ENCODE measurements at regions not wholly inside any gene's neighbourhood (a gene's known extent, or its start where the extent isn't known, plus 50 kb on each side); places are given as distances from the start of the nearest gene placed in this dataset.
"Not testable (repeated sequence)": the region's sequence is repeated elsewhere in the genome, so short reads cannot be mapped to it uniquely, and the experiment has no call there.

DNA sequence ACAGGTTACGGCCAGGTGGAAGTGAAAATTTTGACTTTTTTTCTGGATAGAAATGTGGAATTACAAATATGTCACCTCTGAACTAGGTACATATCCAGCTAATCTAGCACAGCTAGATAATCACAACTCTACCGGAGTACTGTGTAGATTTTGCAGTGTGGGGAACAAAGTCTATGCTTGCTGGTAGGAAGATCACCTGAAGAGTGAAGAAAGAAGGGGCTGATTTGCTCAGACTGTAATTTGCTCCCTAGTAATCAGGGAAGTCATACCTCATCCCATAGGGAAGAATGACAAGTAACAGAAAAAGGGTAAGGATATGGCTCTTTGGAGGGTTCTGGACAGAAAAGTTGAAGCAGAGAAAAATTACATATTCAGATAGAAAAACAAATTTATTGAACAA, 319.6 kb upstream of the TMPRSS15 start:
- no peak for DNase-seq

DNA sequence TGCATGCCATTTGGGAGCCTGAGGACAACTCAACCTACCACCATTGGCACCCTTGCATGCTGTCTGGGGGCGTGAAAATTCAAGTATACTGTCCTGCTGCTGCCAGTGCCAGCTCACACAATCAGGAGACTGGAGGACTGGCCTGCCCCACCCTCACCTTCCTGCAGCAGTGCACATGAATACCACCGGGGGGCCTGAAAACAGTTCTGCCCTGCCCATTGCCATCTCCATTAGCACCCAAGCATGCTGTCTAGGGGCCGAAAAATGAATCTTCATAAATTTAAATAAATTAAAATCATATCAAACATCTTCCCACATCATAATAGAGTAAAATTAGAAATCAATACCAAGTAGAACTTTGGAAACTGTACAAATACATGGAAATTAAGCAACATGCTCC, 322.1 kb upstream of the TMPRSS15 start:
- DNase-seq = no peak

DNA sequence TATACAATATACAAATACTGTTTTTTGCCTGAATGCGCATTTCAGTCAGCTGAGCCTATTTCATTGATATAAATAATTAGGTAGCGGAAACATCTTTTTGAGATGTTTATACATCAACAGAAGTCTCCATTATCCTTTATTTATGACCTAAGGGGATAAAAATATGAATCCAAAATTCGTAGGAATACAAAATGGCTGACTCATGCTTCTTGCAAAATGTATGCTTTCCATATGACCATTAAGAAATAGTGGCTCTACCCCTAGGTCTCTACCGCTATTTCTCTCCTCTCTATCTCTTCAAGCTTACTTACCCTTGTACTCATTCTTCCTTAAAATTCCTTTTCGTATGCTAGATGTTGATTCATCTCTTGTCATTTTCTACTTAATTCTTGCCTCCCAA, 338.4 kb upstream of the TMPRSS15 start:
- no peak for DNase-seq

DNA sequence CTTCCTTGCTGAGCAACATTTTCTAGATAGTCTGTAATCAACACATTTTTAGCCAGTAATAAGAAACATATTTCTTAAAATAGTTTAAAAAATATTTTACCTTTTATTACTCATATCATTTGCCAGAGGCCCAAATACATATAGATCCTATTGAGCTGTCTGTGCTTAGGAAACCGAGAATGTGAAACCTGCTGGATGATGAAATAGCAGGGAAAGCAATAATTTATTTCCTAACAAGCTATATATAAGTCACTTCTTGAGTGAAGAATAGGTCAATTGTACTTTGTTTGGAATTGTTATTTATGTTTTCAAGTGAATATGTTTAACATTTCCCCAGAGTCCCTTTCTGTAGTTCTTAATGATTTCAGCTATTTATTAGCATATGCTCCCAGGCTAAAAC, 339.9 kb upstream of the TMPRSS15 start:
- DNase-seq = no peak

DNA sequence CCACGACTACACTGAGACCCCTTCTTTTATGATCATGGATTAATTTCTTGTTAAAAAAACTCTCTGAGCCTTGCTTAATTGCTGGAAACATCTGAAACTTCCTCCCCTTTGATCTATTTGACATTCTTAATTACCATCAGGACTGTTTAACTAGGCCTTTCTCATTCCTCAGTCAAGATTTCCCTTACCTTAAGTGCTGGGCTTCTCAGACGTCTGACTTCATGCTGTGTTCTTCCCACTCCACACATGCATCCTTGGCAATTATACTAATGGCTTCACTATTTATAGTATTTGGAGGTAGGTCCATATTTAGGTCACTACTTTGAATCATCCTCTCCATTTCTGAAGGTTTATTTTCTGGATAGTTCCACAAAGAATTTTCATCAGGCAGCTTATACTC, 341.3 kb upstream of the TMPRSS15 start:
- DNase-seq = no peak

DNA sequence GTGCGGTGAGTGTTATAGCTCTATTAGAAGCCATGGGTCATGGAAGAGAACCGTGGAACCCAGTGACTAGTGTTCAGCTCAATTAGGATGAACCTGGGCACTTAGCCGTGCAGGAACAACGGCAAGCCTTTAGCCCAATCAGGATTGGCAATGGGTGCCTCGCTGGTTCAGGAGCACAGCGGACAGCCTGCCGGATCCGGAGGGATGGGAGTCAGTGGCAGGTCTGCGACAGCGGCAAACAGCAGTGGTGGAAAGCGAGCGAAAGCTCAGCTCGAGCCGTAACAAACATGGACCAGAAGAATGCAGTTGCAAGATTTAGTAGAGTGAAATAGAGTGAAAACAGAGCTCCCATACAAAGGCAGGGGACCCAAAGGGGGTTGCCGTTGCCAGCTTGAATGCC, 349.3 kb upstream of the TMPRSS15 start:
- DNase-seq = not testable (repeated sequence)

DNA sequence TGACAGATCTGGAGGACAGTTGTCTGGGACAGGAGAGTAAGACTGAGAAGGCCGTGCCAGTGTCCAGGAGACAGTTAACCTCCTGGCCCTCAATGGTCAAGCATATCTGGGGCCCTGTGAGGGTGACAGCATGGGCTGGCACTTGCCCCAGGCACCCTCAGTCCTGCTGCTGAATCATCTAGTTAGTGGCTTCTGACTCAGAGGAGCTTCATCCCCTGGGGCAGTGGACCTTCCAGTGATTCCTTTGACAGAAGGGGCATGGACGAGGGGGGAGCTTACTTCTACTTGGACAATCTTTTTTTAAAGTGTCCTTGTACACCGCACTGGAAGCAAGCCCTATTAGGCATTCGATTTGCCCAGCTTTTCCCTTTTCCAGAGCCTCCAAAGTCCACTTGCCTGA, 352.7 kb upstream of the TMPRSS15 start:
- DNase-seq = not testable (repeated sequence)

DNA sequence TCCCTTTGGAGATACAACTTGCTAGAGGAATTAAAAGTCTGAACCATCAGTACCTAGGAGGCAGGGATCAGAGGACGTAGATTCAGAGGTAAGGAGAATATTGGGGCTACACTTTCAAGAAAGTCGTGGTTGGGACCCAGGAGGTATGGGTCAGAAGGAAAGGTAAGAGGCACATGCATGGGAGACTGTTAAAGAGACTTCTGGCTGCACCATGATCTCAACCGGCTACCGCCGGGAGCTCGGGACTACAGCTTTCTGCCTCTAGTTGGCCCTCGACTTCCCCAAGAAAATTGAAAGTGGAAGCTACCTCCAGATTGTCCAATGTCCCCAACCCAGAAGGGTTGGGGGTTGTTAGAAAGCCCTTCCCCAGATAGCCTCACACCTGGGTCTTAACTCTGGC, 355.7 kb upstream of the TMPRSS15 start:
- no peak for DNase-seq

DNA sequence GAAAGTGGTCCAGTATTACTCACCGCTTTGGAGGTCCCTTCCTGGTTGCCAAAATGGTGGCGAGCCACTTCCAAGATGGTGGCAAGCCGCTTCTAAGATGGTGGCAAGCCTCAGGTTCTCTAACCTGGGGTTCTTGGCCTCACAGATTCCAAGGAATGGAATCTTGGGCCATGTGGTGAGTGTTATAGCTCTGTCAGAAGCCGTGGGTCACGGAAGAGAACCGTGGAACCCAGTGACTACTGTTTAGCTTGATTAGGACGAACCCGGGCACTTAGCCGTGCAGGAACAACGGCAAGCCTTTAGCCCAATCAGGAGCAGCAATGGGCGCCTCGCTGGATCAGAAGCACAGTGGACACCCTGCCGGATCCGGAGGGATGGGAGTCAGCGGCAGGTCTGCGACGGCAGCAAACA, 356.2 kb upstream of the TMPRSS15 start:
- DNase-seq = no peak

DNA sequence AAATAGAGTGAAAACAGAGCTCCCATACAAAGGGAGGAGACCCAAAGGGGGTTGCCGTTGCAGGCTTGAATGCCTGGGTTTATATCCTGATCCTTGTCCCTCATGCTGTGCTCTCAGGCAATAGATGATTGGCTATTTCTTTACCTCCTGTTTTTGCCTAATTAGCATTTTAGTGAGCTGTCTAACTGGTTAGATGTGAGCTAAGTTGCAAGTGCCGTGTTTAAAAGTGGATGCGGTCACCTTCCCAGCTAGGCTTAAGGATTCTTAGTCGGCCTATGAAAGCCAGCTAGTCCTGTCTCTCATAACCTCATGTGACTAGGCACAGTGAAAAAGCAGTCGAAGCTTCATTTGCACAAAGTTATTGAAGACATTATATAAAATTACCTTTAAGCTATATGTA, 356.7 kb upstream of the TMPRSS15 start:
- no peak for DNase-seq

DNA sequence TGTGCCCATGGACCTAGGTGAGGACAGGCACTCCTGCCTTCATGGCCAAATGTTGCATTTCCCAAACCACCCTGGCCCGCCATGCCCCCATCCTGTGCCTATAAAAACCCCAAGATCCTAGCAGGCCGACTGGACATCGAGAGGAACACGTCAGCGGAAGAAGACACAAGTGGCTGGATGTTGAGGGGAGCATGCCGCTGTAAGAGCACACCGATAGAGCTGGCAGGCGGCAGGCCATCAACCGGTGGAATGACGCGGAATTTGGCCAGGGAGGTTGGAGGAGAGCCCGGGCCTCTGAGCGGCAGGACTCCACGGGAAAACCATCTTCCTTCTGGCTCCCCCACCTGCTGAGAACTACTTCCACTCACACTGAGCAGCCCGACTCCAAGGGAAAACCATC, 361.1 kb upstream of the TMPRSS15 start:
- DNase-seq = no peak

DNA sequence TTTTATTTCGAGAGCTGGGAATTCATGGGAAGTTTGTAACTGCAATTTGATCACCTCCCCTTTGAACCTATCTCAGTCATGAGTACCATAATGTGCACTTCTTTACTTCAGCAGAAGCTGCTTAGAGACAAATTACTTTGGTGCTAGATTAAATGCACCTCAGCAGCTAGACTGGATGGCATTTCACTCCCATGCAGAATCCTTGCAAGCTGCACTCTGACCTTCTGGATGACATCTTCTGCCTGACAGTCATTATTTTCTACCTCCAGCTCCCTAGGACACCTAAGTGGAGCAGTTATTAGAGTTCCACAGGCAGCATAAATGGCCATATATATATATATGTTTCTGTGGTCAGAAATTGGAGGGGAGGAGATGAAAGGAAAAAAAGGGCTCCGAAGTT, 366.0 kb upstream of the TMPRSS15 start:
- DNase-seq = no peak

DNA sequence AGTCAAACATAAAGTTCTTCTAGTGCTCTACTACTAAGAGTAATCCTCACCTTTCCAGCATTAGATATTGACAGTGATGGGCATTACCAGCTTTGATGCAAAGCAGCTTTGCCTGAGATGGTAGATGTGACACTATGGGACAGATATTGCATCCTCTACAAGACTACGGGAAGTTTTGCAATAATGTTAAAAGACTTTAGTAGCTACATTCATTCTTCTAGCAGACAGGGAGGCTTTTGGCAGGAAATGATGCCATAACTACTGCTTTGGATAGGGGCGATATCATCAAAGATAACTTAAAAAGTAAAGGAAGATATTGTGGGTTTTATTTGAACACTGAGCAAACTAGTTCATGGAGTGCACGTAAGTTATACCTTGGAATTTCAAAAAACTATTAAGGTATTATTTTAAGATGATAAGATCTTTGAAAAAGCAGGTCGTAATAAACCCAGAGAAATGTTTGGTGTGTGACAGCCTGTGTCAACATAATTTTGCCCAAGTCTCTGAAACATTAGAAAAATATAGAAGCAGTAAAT, 368.3 kb upstream of the TMPRSS15 start:
- no peak for DNase-seq

DNA sequence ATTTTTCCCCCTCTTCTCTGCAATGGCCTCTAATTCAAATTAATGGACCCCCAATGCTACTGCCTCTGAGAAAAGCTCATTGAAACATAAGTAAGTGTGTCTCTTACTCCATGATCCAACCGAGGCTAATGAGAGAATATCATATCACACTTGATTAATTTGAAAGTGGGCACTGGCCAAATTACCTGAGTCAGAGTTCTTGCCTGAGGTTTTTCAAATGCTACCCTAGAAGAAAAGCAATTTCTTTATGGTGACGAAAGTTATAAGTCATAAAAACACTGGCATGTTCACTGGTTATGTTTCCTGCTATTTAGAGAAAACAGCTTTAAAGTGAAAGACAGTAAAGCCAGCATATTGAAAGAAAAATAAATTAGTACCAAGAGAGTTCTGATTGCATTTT, 368.8 kb upstream of the TMPRSS15 start:
- DNase-seq = no peak

DNA sequence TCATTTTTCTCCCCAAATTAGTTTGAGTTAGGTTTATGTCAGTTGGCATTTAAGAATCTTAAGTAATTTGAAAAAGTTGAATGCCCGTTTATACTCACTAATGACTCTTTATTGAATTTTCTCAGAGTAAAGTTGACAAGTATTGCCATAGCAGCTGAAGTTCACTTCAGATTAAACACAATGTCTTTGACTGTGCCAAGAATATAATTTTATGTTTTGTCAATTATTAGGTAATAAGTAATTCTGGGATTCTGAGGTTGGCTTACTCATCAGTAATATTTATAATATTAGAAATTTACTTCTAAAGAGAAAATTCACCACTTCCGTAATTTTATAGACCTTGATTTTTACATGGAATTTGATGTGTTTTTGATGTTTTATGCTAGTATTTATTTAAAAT, 369.3 kb upstream of the TMPRSS15 start:
- DNase-seq = no peak

DNA sequence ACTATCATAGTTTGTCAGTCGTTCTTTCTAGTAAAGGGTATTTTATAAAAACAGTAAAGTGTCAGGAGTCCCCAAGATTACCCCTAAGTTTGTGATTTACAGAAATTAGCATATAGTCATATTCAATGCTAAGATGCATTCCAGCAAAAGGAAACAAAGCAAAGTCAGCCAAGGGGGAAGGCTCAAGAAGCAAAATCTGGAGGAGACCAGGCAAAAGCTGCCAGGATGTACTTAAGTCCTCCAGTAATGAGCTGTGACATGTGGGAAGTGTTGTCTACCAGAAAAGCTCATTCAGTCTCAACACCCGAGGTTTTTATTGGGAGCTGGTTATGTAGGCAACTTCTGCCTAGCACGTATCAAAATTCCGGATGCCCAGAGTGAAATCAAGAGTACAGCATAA, 373.4 kb upstream of the TMPRSS15 start:
- DNase-seq = no peak

DNA sequence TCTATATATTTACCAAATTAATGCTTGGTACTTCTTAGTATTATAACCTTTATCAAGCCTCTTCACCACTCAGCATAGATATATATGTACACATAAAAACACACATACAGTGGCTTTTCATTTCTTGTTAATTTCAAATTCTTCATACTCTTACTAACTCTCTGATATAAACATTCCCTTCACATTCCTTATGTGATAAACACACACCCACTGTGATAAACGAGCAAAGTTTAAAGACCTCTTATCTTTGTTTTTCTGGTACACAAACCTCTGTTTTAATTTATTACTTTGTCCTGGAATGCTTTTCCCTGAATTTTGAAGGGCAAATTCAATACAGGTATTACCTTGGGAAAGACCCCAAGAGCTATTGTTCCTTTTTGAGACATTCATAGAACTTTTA, 379.1 kb upstream of the TMPRSS15 start:
- DNase-seq = no peak

DNA sequence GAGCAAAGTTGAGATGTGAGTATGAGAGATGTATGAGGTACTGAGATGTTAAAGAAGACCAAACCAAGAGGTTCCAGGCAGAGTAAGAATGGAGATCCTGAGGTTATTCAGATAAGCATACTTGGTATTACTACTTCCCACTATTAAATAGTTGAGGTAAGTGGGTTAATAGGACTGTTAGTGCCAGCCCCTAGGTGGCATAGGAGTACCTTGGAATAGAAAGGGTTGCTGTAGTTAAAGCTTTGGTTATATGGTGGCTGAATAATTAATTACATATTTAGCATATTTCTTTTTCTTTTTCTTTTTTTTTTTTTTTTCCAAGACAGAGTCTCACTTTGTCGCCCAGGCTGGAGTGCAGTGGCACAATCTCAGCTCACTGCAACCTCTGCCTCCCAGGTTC, 397.9 kb upstream of the TMPRSS15 start:
- DNase-seq = no peak

DNA sequence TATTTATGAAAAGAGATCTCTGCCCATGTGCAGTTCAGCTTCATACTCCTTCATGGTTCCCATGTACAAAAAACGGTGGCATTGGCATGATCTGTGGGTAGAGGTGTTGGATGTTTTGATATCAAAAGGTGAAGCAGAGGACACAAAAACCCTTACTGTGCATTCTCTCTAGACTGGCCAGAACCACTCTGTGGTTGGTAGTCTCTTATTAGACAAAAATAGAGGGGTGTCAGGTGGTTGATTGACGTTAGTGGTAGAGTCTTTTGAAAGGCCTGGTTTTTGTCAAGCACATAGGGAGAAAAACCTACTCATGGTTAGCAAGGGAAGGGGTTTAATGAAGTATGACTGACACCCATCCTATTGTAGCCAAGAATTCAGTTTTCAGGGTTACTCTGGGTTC, 400.0 kb upstream of the TMPRSS15 start:
- DNase-seq = no peak

DNA sequence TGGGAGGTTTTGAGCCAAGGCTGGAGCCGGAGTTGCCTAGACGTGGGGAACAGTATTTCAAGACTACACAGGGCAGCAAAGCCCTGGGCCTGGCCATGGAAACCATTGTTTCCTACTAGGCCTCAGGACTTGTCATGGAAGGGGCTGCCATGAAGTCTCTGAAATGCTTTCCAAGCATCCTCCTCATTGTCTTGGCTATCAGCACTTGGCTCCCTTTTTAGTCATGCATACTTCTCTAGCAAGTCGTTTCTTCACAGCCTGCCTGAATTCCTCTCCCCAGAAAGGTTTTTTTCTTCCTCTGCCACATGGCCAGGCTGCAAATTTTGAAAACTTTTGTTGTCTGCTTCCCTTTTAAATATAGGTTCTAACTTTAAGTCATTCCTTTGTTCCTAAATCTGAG, 406.6 kb upstream of the TMPRSS15 start:
- DNase-seq = no peak

DNA sequence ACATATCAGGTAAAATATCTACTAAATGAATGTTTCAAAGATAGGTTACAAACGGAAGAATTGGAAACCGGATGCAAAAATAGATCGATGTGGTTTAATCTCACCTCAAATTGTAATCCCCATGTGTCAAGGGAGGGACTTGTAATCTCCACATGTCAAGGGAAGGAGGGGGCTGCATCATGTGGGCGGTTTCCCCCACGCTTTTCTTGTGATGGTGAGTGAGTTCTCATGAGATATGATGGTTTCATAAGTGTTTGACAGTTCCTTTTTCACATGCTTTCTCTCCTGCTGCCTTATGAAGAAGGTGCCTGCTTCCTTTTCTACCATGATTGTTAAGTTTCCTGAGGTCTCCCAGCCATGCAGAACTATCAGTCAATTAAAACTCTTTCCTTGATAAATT, 408.7 kb upstream of the TMPRSS15 start:
- no peak for DNase-seq

DNA sequence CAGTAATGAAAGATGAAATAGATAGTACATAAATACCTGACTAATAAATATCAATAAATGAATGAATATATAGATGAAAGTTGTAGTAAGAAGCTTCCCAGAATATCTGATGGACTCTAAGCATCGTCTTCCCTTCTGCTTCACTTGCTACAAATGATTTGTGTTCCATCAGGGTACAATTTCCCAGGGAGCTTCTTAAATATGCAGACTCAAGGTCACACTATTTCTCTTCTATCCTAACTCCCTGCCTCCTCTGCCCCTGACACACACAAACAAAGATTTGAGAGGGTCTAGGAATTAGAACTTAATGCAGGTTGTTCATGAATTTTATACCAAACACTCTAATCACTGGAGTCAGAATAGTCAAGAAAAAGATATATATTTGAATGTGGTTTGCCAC, 415.9 kb upstream of the TMPRSS15 start:
- DNase-seq = no peak

DNA sequence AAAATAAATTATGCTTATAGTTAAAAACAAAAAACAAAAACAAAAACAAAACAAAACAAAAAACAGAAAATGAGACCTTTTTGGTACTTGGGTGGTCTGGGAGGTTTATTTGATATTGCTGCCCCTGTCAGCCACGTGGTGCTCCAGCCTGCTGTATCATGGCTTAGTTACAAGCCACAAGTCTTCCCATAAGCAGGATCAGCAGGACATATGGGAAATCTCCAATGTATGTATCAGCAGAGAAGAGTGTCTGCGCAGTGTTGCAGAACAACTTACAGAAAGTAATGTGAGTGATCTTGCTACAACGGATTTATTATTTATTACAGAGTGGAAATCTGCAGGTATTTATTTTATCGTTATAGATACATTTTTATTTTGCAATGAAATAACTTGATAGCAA, 423.0 kb upstream of the TMPRSS15 start:
- no peak for DNase-seq

DNA sequence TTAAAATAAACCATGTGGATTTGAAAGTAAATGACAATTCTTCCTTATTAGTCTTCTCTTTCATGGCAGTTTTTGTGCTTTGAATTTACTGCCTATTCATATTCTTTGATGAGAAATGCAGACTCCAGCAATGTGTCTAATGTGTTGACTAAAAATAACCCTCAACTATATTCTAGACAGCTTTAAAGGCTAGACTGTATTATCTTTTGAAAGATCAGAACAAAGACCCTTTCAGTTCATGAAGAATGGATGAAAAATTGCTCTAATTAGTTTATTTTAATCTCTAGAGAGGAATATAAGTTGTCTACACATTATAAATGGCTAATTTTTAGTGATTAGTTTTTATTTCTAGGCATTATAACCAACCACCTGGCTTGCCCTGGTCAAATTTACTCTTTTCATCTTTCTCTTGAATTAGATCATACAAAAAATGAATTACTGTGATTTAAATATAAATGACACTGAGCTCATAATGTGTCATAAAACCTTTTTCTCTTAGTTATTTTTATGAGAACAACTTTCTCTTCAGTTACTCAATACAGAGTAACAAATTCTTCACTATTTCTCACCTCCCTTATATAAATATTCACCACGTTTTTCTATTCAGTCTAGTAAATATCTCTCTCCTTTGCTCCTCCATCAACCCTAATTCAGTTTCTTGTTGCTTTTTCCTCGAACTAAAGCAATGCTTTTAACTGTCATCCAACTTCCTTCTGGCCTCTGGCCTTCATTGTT, 428.5 kb upstream of the TMPRSS15 start:
- DNase-seq = no peak

DNA sequence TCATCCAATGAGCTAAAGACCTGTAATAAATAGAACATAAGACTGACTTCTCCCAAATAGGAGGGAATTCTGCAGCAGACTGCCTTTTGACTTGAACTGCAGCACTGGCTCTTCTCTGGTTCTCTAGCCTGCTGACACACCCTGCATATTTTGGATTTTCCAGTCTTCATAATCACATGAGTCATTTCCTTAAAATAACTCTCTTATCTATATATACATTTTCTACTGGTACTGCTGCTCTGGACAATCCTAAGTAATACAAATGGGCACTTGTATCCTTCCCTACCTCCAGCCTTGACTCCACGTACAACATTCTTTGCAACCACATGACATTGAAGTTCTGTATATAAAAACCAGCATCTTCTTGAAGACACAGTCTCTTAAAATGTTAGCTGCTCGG, 429.4 kb upstream of the TMPRSS15 start:
- no peak for DNase-seq
